Glutamatergic neuron (in vitro differentiated cells): ENCODE measurements at regions not wholly inside any gene's neighbourhood (a gene's known extent, or its start where the extent isn't known, plus 50 kb on each side); places are given as distances from the start of the nearest gene placed in this dataset.

Source experiments
- DNase-seq: peaks from one replicate; pipeline ENCODE4 v3.0.0; 2022
- H3K27ac Mint-ChIP-seq: one replicate; pipeline ENCODE4 v1.8.0; 2020; ENCODE audit warnings: mild to moderate bottlenecking, mixed read lengths, inconsistent platforms; ENCODE audit not compliant: unreplicated experiment
- H3K27me3 Mint-ChIP-seq: one replicate; pipeline ENCODE4 v1.8.0; 2020; ENCODE audit warnings: mild to moderate bottlenecking, moderate library complexity, mixed read lengths, inconsistent platforms; ENCODE audit not compliant: unreplicated experiment
- H3K36me3 Mint-ChIP-seq: one replicate; pipeline ENCODE4 v1.8.0; 2020; ENCODE audit warnings: mild to moderate bottlenecking, mixed read lengths, inconsistent platforms; ENCODE audit not compliant: unreplicated experiment
- H3K4me1 Mint-ChIP-seq: one replicate; pipeline ENCODE4 v1.8.0; 2020; ENCODE audit warnings: mild to moderate bottlenecking, low read depth, mixed read lengths, inconsistent platforms; ENCODE audit not compliant: unreplicated experiment
- H3K4me3 Mint-ChIP-seq: one replicate; pipeline ENCODE4 v1.8.0; 2020; ENCODE audit warnings: mild to moderate bottlenecking, mixed read lengths, inconsistent platforms; ENCODE audit not compliant: unreplicated experiment
- H3K9me3 Mint-ChIP-seq: one replicate; pipeline ENCODE4 v1.8.0; 2020; ENCODE audit warnings: mild to moderate bottlenecking, moderate library complexity, mixed read lengths, inconsistent platforms; ENCODE audit not compliant: unreplicated experiment
- TF ChIP-seq, protein P1 (sequence below): fragments of 200-600 bp; sonication (generic); IDR thresholded peaks from one replicate; pipeline ENCODE4 v1.5.0; 2021; ENCODE audit not compliant: partially characterized antibody, unreplicated experiment

DNA sequence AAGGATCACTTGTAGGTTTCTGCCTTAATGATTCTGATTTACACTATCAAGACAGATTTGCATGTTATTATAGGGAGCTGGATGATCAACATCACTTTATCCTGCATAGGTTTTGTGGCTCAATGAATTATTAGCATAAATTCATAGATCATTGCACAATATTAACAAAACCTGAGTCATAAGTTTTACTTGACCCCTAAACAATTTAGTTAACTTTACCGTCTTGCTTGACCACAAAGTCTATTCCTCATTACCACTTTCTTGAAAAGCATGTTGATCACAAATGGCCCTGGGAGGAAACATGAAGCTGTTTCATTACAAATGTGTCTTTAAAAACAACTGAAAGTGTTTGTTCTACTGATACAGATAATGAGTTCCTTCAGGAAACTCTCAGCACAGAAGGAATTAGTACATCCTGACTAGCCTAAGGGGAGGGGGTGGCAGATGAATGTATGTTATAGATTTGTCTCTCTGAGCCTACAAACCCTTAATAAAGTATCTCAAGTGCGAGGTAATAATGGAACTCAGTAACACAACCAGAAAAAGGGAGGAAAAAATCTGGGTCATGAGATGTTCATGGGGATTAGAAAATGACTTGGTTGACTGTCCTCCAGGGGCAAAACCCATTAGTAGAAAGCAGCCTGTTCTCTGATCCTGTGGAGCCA is 303.4 kb downstream of the PIK3C3 start:
- Mint-ChIP-seq H3K4me1 (peaks cover 2% of the 10 kb centered on the region), H3K27ac (no peak overlapping the region), H3K9me3 (peaks cover 2% of the 10 kb centered on the region), H3K27me3 (peaks cover 3% of the 10 kb centered on the region), H3K36me3 (peaks cover 4% of the 10 kb centered on the region), H3K4me3 (no peak overlapping the region)
- no peak for DNase-seq
- TF ChIP-seq, protein P1, sequence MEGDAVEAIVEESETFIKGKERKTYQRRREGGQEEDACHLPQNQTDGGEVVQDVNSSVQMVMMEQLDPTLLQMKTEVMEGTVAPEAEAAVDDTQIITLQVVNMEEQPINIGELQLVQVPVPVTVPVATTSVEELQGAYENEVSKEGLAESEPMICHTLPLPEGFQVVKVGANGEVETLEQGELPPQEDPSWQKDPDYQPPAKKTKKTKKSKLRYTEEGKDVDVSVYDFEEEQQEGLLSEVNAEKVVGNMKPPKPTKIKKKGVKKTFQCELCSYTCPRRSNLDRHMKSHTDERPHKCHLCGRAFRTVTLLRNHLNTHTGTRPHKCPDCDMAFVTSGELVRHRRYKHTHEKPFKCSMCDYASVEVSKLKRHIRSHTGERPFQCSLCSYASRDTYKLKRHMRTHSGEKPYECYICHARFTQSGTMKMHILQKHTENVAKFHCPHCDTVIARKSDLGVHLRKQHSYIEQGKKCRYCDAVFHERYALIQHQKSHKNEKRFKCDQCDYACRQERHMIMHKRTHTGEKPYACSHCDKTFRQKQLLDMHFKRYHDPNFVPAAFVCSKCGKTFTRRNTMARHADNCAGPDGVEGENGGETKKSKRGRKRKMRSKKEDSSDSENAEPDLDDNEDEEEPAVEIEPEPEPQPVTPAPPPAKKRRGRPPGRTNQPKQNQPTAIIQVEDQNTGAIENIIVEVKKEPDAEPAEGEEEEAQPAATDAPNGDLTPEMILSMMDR, result no peak

DNA sequence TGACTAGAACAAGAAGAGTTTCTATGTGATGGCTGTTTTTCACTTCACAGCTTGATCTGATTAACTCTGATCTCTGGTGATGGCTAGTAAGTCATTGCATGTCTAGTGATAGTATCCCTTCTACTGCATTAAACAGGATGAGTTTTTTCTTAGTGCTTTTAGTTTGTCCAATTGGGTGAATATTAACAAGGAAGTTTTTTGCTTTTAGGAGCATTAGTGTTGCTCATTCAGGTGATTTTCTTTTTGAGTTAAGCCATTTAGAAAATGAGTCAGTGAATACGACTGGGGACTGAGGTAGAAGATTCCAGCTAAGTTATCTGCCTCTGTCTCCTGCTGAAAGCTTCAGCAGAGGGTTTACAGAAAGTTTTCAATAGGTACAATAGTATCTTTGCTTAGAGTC is 306.7 kb downstream of the PIK3C3 start:
- TF ChIP-seq, protein P1, result no peak
- Mint-ChIP-seq H3K27ac (no peak overlapping the region), H3K4me1 (peaks cover 2% of the 10 kb centered on the region), H3K9me3 (peaks cover 2% of the 10 kb centered on the region), H3K4me3 (no peak overlapping the region), H3K36me3 (peaks cover 4% of the 10 kb centered on the region), H3K27me3 (no peaks in the 10 kb centered on the region)
- no peak for DNase-seq

DNA sequence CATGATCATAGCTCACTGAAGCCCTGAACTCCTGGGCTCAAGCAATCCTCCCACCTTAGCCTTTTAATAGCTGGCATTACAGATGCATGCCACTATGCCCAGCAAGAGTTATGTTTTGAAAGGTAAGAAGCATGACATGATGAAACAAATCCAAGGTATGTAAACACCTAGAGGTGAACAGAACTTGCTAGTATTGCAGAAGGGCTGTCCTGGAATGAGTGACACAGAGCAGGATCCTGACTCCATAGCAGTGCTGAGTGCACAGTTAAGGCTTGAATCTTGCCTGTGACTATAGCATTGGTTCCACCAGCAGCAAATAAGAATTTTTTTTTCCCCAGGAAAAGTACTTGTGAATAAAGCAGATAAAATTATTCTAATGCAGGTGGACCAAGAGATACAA is 309.5 kb downstream of the PIK3C3 start:
- TF ChIP-seq, protein P1, result no peak
- no peak for DNase-seq
- H3K4me3 Mint-ChIP-seq, result no peak overlapping the region
- H3K4me1 Mint-ChIP-seq, result peaks cover 15% of the 10 kb centered on the region
- no peaks in the 10 kb centered on the region for H3K9me3 Mint-ChIP-seq
- H3K36me3 Mint-ChIP-seq, result no peaks in the 10 kb centered on the region
- H3K27ac Mint-ChIP-seq, result no peak overlapping the region
- H3K27me3 Mint-ChIP-seq, result no peaks in the 10 kb centered on the region

DNA sequence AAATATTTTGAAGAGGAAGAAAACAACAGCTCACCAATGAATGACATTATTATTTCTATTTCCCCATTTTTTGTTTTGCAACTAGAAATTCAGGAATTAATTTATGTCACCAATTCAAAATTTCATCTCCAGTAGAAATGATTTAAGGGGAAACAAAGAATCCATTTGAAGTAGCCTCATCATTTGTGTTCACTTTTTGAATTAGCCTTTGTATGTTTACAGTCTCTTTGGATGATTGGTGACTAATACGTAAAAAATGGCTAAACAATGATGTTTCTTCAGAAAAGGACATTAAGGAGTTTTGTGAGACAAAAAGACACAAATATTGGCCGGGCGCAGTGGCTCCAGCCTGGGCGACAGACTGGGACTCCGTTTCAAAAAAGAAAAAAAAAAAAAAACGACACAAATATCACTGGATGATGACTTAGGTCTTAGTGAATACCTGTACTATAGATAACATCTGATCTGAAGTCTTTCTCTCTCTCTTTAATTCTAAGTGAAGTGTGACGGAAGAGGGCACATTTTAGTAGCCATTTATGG is 313.2 kb downstream of the PIK3C3 start:
- no peak overlapping the region for H3K4me3 Mint-ChIP-seq
- H3K36me3 Mint-ChIP-seq, result no peaks in the 10 kb centered on the region
- no peaks in the 10 kb centered on the region for H3K27me3 Mint-ChIP-seq
- TF ChIP-seq, protein P1, result no peak
- peak overlapping the region; percentile 89 for H3K27ac Mint-ChIP-seq
- peaks cover 31% of the 10 kb centered on the region for H3K4me1 Mint-ChIP-seq
- H3K9me3 Mint-ChIP-seq, result no peaks in the 10 kb centered on the region
- no peak for DNase-seq

DNA sequence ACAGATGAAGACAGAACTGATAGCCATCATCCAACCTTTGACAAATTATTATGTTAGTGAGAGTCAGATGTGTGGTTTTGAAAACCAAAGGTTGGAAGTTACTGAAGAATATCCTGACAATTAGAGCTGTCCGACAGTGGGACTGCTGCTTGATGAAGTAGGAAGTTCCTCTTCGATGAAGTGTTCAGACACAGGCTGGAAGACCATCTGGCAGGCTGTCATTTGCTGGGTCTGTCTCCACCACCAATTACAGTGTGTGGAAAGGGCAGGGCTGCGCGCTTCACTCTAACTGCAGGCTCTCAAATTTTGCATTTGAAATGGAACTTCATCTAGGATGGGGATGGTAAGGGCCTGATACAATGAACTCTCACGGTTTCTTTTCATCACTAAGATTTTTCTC is 313.8 kb downstream of the PIK3C3 start:
- Mint-ChIP-seq H3K27me3 (no peaks in the 10 kb centered on the region), H3K9me3 (no peaks in the 10 kb centered on the region), H3K36me3 (no peaks in the 10 kb centered on the region), H3K27ac (peak overlapping the region; percentile 89), H3K4me1 (peaks cover 33% of the 10 kb centered on the region), H3K4me3 (no peak overlapping the region)
- TF ChIP-seq, protein P1, result no peak
- DNase-seq, result peak; percentile 53
